ENCODE measurements at regions not wholly inside any gene's neighbourhood (a gene's known extent, or its start where the extent isn't known, plus 50 kb on each side); places are given as distances from the start of the nearest gene placed in this dataset.

DNA sequence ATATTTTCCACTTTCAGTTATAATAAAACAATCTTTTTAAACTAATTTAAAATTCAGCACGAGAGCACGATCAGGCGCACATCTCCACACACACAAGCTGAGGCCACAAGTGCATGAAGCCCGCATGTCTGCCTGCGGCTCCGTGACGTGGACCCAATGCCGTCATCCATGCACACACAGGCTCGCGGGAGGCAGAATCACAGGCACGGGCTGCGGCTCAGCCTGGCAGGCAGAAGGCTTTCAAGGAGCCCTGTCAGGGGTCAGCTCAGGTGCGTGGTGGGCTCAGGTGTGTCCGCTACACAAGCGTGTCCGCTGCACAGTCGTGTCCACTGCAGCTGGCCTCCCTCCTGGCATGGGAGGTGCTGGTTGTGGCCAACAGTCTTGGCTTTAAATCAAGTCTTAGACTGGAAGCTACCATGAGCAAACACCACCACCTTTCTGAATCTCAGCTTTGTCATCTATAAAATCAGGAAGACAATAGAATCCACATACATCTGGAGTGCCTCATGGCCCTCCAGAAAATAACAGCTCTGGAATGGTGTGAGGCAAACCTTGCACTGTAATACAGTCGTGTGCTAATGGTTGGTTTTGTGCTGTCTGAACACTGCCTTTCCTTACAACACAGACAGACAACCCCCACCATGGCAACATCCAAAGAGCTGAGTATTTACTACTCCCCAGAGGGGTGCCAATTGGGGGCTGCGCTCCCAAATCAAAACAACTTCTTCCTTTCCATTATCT lies 210.1 kb downstream of the NDUFA10 start:
- TF ChIP-seq, protein P1, sequence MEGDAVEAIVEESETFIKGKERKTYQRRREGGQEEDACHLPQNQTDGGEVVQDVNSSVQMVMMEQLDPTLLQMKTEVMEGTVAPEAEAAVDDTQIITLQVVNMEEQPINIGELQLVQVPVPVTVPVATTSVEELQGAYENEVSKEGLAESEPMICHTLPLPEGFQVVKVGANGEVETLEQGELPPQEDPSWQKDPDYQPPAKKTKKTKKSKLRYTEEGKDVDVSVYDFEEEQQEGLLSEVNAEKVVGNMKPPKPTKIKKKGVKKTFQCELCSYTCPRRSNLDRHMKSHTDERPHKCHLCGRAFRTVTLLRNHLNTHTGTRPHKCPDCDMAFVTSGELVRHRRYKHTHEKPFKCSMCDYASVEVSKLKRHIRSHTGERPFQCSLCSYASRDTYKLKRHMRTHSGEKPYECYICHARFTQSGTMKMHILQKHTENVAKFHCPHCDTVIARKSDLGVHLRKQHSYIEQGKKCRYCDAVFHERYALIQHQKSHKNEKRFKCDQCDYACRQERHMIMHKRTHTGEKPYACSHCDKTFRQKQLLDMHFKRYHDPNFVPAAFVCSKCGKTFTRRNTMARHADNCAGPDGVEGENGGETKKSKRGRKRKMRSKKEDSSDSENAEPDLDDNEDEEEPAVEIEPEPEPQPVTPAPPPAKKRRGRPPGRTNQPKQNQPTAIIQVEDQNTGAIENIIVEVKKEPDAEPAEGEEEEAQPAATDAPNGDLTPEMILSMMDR (IDR thresholded peaks at IDR 0.05), result no peak
- no peak for TF ChIP-seq POLR2AphosphoS5 (IDR thresholded peaks at IDR 0.05)
